ENCODE measurements at regions not wholly inside any gene's neighbourhood (a gene's known extent, or its start where the extent isn't known, plus 50 kb on each side); places are given as distances from the start of the nearest gene placed in this dataset.
"Not testable (repeated sequence)": the region's sequence is repeated elsewhere in the genome, so short reads cannot be mapped to it uniquely, and the experiment has no call there.

DNA sequence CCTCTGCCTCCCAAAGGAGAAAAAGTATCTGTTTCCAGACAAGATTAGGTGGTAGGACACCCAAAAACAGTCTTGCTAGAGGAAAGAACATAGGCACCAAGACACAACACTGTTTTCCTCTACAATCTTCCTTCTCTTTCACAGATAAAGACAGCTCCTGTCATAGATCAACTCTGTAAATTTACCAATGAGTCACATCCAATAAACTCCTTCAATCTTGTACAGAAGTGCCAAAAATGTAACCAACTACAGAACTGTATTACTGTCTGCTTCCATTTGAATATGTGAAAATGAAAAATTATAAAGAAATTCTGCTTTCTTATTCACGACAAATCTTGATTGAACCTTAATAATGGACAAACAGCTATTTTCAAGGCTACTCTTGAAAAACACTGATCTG lies 286.9 kb downstream of the PLK2 start:
- H3K9me3 ChIP-seq = no peaks in the 10 kb centered on the region
- ATAC-seq = no peak
- intact Hi-C loops (cut with DNase I) = no loop called here
- H3K4me1 ChIP-seq = no peaks in the 10 kb centered on the region
- no peaks in the 10 kb centered on the region for H3K27me3 ChIP-seq
- no peaks in the 10 kb centered on the region for H3K36me3 ChIP-seq
- H3K27ac ChIP-seq = no peak overlapping the region
- H3K4me3 ChIP-seq = no peak overlapping the region
- TF ChIP-seq, protein P1, sequence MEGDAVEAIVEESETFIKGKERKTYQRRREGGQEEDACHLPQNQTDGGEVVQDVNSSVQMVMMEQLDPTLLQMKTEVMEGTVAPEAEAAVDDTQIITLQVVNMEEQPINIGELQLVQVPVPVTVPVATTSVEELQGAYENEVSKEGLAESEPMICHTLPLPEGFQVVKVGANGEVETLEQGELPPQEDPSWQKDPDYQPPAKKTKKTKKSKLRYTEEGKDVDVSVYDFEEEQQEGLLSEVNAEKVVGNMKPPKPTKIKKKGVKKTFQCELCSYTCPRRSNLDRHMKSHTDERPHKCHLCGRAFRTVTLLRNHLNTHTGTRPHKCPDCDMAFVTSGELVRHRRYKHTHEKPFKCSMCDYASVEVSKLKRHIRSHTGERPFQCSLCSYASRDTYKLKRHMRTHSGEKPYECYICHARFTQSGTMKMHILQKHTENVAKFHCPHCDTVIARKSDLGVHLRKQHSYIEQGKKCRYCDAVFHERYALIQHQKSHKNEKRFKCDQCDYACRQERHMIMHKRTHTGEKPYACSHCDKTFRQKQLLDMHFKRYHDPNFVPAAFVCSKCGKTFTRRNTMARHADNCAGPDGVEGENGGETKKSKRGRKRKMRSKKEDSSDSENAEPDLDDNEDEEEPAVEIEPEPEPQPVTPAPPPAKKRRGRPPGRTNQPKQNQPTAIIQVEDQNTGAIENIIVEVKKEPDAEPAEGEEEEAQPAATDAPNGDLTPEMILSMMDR (IDR thresholded peaks at IDR 0.05) = no peak
- no peak for DNase-seq
- WGBS, 2 donors = 98 to 99% methylated on average over 1 of the region's 1 CpG

DNA sequence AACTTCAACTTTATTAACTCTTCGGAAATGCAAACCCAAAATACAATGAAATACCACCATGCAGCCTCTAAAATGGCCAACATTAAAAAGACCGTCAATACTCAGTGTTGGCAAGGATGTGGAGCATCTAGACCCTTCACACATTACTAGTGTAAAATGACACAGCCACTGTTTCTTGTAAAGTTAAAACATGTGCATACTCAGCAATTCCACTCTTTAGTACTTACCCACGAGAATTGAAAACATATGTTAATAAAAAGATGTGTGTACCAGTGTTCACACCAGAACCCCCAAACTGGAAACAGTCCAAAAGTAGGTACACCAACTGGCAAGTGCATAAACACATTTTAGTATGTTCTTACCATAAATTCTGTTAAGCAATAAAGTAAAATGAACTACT lies 294.7 kb downstream of the PLK2 start:
- WGBS, 2 donors = 88 to 91% methylated on average over 3 of the region's 3 CpGs
- H3K36me3 ChIP-seq = no peaks in the 10 kb centered on the region
- no peaks in the 10 kb centered on the region for H3K4me1 ChIP-seq
- ATAC-seq (no peak), DNase-seq (no peak)
- intact Hi-C loops (cut with DNase I) = no loop called here
- peaks cover 0 to 6% (median 0%) of the 10 kb centered on the region in 11 donors for H3K9me3 ChIP-seq
- no peak overlapping the region for H3K4me3 ChIP-seq
- TF ChIP-seq, protein P1 (IDR thresholded peaks at IDR 0.05) = no peak
- no peaks in the 10 kb centered on the region for H3K27me3 ChIP-seq
- H3K27ac ChIP-seq = no peak overlapping the region

DNA sequence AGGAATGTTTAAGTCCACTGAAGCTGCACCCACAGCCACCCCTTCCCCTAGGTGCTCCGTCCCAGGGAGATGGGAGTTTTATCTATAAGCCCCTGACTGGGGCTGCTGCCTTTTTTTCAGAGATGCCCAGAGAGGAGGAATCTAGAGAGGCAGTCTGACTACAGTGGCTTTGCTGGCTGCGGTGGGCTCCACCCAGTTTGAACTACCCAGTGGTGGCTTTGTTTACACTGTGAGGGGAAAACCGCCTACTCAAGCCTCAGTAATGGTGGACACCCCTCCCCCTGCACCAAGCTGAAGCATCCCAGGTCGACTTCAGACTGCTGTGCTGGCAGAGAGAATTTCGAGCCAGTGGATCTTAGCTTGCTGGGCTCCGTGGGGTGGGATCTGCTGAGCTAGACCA lies 298.0 kb downstream of the PLK2 start:
- ATAC-seq; H3K4me3 ChIP-seq; DNase-seq; H3K9me3 ChIP-seq; H3K27ac ChIP-seq; intact Hi-C loops (cut with DNase I); H3K27me3 ChIP-seq; H3K36me3 ChIP-seq: not testable (repeated sequence)
- H3K4me1 ChIP-seq = peaks cover 3 to 12% (median 5%) of the 10 kb centered on the region in 9 donors
- WGBS, 2 donors = 91 to 94% methylated on average over 6 of the region's 6 CpGs

DNA sequence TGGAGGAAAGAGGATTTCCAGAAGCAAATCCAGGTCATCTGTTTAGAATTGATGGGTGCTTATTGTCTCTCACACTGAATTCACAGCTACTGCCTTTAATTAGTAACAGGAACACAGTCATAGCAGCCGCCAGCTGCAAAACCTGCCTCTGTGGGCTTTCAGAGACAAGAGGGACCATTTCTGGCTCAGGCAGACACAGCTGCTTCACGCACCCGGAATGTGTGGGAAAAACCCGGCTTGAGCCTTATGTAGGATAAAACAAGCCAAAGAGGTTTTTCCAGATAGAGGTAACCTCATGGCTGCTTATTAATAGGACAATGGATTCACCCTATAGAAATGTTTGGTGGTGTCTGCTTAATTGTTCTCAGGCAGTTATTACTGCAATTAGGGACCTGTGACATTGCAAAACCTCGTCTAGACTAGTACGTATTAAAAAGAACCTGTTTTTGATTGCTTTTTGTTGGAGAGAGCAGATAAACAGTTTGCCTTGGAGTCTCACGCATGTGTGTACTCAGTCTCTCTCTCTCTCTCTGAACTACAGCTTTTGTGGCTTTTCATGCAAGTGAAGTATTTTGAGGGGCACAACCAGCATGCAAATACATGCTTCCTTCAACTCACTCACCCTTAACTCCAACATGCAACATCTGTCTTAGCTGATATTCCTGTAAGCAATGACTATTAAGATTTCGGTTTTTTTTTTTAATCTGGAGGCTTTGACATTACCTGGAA lies 302.7 kb downstream of the PLK2 start:
- Histone ChIP-seq H3K9me3 (peaks cover 0 to 11% (median 0%) of the 10 kb centered on the region in 11 donors), H3K4me1 (peaks cover 8 to 24% (median 14%) of the 10 kb centered on the region in 9 donors), H3K27me3 (no peaks in the 10 kb centered on the region), H3K4me3 (no peak overlapping the region), H3K36me3 (no peaks in the 10 kb centered on the region), H3K27ac (peak overlapping the region in 5 of 10 donors; percentile 2 to 72 (median 66))
- ATAC-seq (peak in 7 of 8 donors; percentile 64 to 93 (median 90)), DNase-seq (peak in 1 of 2 donors; percentile 41)
- TF ChIP-seq, protein P1 (IDR thresholded peaks at IDR 0.05) = no peak
- 42 to 48% methylated on average over 8 of the region's 8 CpGs for whole genome bisulfite sequencing, 2 donors
- intact Hi-C loops (cut with DNase I) = no loop called here

DNA sequence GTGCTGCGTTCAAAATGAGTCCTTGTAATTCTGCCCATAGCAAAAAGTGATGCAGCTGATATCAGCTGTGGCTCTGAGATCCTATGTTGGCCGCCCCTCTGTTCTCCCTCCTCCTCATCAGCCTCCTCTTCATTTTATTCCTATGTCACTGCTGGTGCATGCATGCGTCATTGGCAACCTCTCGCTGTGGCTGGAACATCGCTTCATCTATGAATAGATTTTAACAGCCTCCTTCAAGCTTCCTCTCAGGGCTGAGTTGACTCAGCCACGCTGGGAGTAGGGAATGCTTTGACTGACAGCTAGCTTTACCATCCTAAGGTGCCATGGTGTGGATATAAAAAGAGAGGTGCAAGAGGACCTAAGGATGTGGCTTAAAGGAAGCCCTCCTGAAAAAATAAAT lies 303.5 kb downstream of the PLK2 start:
- DNase-seq = peak in 1 of 2 donors; percentile 36
- Histone ChIP-seq H3K36me3 (no peaks in the 10 kb centered on the region), H3K27ac (peak overlapping the region in 5 of 10 donors; percentile 19 to 72 (median 66)), H3K4me3 (no peak overlapping the region), H3K27me3 (no peaks in the 10 kb centered on the region), H3K4me1 (peaks cover 8 to 24% (median 14%) of the 10 kb centered on the region in 9 donors), H3K9me3 (peaks cover 0 to 5% (median 0%) of the 10 kb centered on the region in 11 donors)
- ATAC-seq = peak in 7 of 8 donors; percentile 29 to 91 (median 77)
- WGBS, 2 donors = 47 to 56% methylated on average over 6 of the region's 6 CpGs
- intact Hi-C loops (cut with DNase I) = no loop called here
- TF ChIP-seq, protein P1 (IDR thresholded peaks at IDR 0.05) = no peak
